ENCODE measurements at regions not wholly inside any gene's neighbourhood (a gene's known extent, or its start where the extent isn't known, plus 50 kb on each side); places are given as distances from the start of the nearest gene placed in this dataset.

DNA sequence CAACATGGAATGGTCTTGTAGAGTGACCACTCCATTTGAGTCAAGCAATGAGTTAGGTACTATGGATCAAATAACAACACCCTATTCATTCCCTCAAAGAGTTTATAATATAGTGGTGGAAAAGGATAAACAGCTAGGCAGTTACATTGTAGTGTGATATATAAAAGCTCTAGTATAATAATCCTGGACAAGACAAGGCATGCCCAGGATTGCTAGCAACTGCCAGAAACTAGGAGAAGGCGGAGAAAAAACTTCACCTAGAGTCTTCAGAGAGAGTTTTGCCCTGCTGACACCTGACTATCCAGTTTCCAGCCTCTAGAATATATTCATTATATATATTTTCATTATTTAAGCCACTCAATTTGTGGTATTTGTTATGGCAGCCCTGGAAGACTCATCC, 530.6 kb downstream of the KLF12 start:
- DNase-seq = no peak

- DNase-seq = no peak
Observed at GRCh38 chr13:73602295-73602694, 531.9 kb downstream of the KLF12 start.

- DNase-seq = no peak
Observed at GRCh38 chr13:73601708-73602107, 532.5 kb downstream of the KLF12 start.

DNA sequence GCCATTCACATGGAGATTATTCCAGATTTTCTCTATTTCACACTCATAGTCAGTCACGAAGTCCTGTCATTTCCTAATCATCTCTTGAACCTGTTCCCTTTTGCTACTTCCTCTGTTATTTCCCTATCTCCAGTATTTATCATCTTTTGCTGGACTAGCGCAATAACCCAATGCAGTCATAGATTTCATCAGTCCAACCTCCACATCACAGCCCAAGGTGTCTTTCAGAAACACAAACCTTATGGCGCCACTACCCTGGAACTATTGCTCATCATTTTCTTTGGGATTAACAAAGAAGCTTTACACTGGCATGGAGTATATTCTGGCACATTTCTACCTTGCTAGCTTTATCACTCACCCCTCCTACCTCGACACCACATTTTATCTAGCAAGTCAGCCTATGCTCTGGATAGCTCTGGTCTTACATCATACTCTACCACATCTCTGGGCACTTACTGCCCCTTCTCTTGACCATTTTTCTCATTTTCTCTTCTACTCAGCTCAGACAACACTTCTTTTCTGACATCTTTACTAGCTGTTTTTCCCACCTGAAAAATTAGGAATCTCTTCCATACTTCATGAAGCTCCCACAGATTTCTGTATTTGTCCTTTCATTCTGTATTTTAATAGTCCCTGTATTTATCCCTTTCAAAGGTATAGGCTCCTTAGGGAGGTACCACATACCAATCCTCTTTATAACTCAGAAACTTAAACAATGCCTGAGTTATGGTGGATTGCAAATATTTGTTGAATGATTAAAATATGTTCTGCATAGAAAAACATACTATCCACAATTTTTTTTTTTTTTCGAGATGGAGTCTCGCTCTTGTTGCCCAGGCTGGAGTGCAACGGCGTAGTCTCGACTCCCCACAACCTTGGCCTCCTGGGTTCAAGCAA, 534.7 kb downstream of the KLF12 start:
- no peak for DNase-seq

- no peak for DNase-seq
Observed at GRCh38 chr13:73598020-73598712, 536.0 kb downstream of the KLF12 start.

- no peak for DNase-seq
Observed at GRCh38 chr13:73596382-73596781, 537.6 kb downstream of the KLF5 start.

DNA sequence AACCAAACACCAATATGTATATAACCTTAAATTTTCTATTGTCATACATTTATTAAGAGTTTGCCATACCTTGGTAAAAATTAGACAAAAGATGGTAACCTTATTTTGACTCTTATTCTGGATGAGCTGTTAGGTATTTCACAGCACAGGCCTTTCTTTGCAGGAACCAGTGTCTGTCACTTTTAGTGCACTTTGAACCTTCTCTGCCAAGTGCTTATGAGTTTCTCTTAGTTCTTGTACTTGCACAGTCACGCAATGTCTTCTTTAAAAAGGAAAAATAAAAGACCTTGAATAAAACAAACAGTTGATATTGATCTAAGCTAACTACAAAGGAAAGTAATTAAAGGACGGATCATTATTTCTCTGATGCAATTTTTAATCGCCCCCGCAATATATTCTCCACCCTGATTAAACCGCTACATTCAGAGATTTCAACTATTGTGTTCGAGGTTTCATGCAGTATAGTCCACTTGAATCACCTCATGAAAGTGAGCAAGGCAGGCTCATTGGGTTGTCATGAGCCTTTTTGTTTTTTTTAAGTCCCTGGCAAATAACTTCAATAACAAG, 534.5 kb downstream of the KLF5 start:
- no peak for DNase-seq

DNA sequence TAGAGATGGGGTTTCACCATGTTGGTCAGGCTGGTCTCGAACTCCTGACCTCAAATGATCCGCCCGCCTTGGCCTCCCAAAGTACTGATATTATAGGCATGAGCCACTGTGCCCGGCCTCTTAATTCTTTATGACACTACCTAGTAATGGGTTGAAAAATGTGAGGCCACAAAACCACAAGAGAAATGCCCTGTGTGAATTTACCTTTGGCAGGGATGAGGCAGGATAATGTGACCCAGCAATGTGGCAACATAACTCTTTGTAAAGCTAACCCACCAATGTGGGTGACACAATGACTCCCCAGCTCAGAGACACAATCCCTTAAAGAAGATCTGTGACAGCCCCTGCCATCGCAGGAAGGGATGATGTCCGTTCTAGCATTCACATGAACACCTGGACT, 533.1 kb downstream of the KLF5 start:
- DNase-seq = no peak

DNA sequence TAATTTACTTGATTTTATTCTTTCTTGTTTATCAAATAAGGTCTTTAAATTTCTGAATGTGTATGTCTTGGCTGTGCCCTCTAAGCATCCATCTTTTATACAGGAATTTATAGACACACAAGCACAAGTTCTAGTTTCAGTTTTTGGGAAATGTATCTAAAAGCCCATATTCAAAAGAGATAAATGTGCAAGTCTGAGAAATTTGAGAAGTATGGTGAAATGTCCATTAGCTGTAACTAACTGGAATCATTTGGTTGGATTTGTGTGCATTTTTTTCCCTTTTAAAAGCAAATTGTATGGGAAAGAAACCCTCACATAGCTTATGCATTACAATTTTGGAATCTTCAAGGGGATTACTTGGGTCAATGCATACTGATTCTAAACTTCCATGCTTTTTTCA, 532.0 kb downstream of the KLF5 start:
- no peak for DNase-seq

- no peak for DNase-seq
Observed at GRCh38 chr13:73585236-73585635, 526.4 kb downstream of the KLF5 start.

DNA sequence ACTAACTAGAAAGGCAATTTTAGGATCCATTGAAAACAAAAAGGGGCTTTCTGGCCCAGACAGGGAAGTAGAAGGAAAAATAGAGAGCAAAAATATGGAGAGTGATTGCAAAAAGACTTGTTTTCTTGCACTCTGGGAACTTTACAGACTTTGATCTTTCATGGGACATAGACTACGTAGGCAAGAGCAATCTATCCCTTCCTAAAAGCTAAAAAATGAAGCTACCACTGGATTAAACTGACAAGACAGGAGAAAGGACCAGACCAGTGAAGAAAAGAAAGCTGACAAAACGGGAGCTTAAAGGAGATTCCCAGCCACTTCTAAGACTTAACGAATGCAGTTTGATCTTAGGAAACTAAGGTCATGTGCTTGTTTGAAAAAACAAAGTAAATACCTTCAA, 524.5 kb downstream of the KLF5 start:
- no peak for DNase-seq

- DNase-seq = no peak
Observed at GRCh38 chr13:73580513-73581267, 521.9 kb downstream of the KLF5 start.

DNA sequence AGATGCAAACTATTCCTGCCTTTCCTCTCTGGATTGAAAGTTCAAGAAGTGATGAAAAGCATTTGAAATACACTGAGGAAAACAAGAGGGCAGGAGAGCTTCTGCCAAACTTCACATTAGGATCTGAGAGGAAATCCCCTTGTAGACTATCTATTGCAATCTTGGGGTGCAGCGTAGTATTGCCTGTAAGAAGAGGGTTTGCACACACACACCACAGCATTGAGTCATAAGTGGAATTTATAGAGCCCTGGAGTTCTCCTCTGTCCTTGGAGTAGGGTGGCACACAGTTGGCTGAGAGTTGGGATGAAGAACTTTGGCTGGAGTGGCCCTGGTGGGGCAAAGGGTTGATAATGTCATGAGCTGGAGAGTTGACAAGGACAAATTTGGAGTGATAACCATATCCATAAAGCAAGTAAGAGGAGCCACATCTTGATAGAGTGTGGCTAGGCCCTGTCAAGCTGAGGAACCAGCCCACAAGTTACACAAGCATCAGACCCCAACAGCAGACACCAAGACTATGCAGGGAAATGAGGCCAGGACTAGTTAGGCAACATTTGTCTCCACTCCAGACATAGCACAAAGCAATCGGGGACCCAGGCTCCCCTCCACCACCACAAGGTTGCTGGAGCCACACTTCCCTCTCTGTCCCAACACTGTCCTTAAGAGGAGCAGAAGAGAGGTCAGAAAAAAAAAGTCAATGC, 520.9 kb downstream of the KLF5 start:
- DNase-seq = no peak

- no peak for DNase-seq
Observed at GRCh38 chr13:73578251-73578875, 519.6 kb downstream of the KLF5 start.

- DNase-seq = no peak
Observed at GRCh38 chr13:73576291-73576690, 517.5 kb downstream of the KLF5 start.

DNA sequence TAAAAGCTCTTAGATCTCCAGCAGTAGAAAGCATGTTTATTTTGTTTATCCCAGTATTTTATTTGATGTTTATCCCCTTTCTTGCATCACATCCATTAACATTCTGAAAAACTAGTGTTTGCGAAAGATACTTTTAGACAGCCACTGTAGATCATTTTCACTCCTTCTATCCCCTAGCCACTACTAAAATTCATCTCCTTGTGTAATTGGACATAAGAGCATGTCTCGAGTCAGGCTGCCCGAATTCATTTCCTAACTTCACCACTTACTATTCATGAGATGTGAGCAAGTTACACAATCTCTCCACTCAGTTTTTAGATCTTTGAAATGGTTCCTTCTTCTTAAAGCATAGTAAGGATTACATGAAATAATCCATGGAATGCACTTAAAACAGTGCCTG, 514.0 kb downstream of the KLF5 start:
- DNase-seq = no peak

DNA sequence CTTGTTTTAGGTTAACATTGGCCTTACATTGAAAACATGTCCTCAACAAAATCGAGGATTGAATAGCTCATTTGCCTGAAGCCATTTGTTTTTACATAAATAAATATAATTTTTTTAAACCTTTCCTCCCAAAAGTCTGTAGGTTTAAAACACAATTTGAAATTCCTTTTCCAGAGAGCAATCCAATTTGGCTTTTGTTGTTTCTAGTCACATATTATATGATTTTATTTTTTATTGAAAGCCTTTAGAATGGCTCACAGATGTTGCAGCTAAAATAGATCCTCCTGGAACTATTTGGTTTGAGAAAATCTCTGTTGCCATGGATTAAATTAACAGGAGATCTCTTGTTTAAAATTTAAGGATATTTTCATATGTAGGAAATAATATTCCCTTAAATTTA, 512.6 kb downstream of the KLF5 start:
- no peak for DNase-seq

DNA sequence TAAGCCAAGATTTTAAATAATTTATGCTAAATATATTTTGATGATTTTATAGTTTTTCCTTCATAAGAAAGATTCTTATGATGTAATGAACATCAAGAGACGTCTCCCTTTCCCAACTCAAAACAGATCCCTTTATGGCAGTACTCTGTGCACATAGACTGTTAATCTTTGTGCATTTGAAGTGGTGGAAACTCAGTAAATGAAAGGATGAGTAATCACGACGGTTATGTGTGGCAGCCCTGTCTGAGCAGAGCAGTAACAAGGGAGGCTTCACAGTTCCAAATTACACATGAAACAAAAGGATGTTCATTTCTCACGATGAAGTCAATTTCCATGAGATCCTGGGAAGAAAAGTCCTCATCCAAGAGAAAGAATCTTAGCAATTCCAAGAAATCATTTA, 498.1 kb downstream of the KLF5 start:
- DNase-seq = no peak

- DNase-seq = no peak
Observed at GRCh38 chr13:73556128-73556527, 497.3 kb downstream of the KLF5 start.

GRCh38 chr13:73551736-73552135, 492.9 kb downstream of the KLF5 start:
- no peak for DNase-seq

DNA sequence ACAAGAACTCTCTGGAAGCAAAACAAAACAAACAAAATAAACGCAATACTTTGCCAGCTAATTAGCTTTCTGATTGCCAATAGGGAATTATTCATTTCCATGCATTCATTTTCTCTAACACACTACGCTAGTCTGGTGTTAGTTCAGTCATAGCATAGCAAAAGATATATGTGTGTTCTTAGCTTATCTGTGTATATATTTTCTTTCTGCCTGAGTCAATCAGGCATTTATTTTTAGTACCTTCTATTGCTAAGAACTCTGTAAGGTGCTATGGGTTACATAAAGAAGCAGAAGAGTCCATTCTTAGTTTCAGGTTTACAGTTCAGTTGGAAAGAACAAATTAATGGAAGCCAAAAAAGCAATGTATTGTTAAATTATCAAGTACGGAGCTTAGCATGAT, 490.9 kb downstream of the KLF5 start:
- no peak for DNase-seq

DNA sequence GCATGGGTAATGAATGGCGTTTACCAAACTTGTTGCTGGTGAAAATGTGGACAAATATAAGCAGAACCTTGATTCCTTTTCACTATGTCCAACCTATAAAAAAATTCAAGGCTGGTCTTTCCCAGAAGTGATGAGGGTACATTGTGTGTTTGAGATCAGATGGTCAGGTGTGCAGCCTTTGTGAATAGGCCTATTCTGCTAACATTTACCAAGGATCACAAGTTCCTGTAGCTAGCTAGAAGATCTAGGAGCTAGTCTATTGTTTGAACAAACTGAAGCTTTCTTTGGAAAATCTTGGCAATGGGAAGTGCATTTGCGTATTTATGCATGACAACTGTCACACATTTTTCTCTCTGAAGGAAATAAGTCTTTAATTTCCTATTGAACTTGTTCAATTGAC, 489.6 kb downstream of the KLF5 start:
- no peak for DNase-seq

Measured in NCI-H2029 treated with DMSO at 0.1 percent for 48 hours (cell line).